HG03159 (cell line): ENCODE measurements at regions not wholly inside any gene's neighbourhood (a gene's known extent, or its start where the extent isn't known, plus 50 kb on each side); places are given as distances from the start of the nearest gene placed in this dataset.
"Not testable (repeated sequence)": the region's sequence is repeated elsewhere in the genome, so short reads cannot be mapped to it uniquely, and the experiment has no call there.

Experiments used
- ATAC-seq: cut with Tn5 transposase; IDR thresholded peaks from one replicate; pipeline ENCODE4 v1.9.1; 2021; ENCODE audit warnings: mild to moderate bottlenecking, moderate library complexity; ENCODE audit not compliant: unreplicated experiment

- no peak for ATAC-seq
These were observed 807.4 kb downstream of the TNS3 start for GRCh38 chr7:46774515-46774914.

GRCh38 chr7:46772776-46773175 lies 809.1 kb downstream of the TNS3 start:
- no peak for ATAC-seq

GRCh38 chr7:46767071-46767470 lies 814.8 kb downstream of the TNS3 start:
- no peak for ATAC-seq

- no peak for ATAC-seq
These were observed 817.6 kb downstream of the TNS3 start for GRCh38 chr7:46764100-46764936.

- no peak for ATAC-seq
These were observed 818.6 kb downstream of the TNS3 start for GRCh38 chr7:46763344-46763743.

GRCh38 chr7:46759711-46760480 lies 822.0 kb downstream of the TNS3 start:
- no peak for ATAC-seq

GRCh38 chr7:46756996-46757395 lies 824.9 kb downstream of the TNS3 start:
- no peak for ATAC-seq

- ATAC-seq, result no peak
These were observed 825.7 kb downstream of the TNS3 start for GRCh38 chr7:46756256-46756655.

GRCh38 chr7:46755120-46756034 lies 826.5 kb downstream of the TNS3 start:
- no peak for ATAC-seq

GRCh38 chr7:46754140-46754720 lies 827.7 kb downstream of the TNS3 start:
- ATAC-seq, result no peak

GRCh38 chr7:46753662-46754061 lies 828.2 kb downstream of the TNS3 start:
- ATAC-seq, result no peak

- no peak for ATAC-seq
These were observed 829.0 kb downstream of the TNS3 start for GRCh38 chr7:46752881-46753366.

- not testable (repeated sequence) for ATAC-seq
These were observed 829.8 kb downstream of the TNS3 start for GRCh38 chr7:46751927-46752723.

- ATAC-seq, result no peak
These were observed 830.4 kb upstream of the IGFBP3 start for GRCh38 chr7:46751471-46751870.

GRCh38 chr7:46750321-46750865 lies 829.3 kb upstream of the IGFBP3 start:
- ATAC-seq, result no peak

GRCh38 chr7:46747869-46748576 lies 827.0 kb upstream of the IGFBP3 start:
- no peak for ATAC-seq

- no peak for ATAC-seq
These were observed 825.9 kb upstream of the IGFBP3 start for GRCh38 chr7:46746695-46747687.

GRCh38 chr7:46745707-46746090 lies 824.6 kb upstream of the IGFBP3 start:
- no peak for ATAC-seq
